Activated CD4-positive, alpha-beta T cell treated with anti-CD3 and anti-CD28 coated beads, Interleukin-2, Interleukin-6, amounts not matched to agents 100 ng/mL and 50 ng/mL, durations not matched to agents 16 hours and 8 hours (primary cell): ENCODE measurements at regions not wholly inside any gene's neighbourhood (a gene's known extent, or its start where the extent isn't known, plus 50 kb on each side); places are given as distances from the start of the nearest gene placed in this dataset.
"Not testable (repeated sequence)": the region's sequence is repeated elsewhere in the genome, so short reads cannot be mapped to it uniquely, and the experiment has no call there.

Source experiments
- DNase-seq: peaks from one replicate; pipeline ENCODE4 v3.0.0-alpha.2; 2020

DNA sequence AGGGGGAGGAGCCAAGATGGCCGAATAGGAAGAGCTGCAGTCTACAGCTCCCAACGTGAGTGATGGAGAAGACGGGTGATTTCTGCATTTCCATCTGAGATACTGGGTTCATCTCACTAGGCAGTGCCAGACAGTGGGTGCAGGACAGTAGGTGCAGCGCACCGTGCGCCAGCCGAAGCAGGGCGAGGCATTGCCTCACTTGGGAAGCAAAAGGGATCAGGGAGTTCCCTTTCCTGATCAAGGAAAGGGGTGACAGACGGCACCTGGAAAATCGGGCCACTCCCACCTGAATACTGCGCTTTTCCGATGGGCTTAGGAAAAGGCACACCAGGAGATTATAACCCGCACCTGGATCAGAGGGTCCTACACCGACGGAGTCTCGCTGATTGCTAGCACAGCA lies 121.1 kb upstream of the SESTD1 start:
- not testable (repeated sequence) for DNase-seq

DNA sequence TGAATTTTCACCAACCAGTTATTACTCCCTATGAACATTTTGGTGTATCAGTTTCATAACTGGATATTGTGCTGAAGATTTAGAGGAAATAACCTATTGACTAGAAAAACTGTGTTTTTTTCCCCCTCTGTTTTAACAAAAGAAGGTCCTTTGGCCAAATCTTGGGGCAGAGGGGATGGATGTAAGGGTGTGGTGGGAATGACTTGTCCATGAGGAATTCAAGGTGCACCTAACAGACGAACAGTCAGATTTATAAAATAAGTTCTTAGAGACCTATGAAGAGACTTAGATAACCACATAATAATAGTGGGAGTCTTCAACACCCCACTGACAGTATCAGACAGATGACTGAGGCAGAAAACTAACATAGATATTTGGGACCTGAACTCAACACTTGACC lies 119.3 kb upstream of the SESTD1 start:
- no peak for DNase-seq

DNA sequence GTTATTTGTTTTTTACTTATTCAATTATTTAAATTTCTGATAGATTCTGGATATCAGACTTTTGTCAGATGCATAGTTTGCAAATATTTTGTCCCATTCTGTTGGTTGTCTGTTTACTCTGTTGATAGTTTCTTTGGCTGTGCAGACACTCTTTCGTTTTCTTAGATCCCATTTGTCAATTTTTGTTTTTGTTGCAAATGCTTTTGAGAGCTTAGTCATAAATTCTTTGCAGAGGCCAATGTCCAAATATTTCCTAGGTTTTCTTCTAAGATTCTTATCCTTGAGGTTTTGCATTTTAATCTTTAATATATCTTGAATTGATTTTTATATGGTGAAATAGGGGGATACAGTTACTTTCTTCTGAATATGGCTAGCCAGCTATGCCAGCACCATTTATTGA lies 112.7 kb upstream of the SESTD1 start:
- DNase-seq, result no peak

DNA sequence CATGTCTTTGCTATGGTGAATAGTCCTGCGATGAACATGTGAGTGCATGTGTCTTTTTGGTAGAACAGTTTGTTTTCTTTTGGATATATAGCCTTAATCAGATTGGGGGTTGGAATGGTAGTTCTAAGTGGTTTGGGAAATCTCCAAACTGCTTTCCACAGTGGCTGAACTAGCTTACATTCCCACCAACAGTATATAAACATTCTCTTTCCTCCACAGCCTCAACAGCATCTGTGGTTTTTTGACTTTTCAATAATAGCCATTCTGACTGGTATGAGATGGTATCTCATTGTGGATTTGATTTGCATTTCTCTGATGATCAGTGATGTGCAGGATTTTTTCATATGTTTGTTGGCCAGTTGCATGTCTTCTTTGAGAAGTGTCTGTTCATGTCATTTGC lies 112.2 kb upstream of the SESTD1 start:
- no peak for DNase-seq

DNA sequence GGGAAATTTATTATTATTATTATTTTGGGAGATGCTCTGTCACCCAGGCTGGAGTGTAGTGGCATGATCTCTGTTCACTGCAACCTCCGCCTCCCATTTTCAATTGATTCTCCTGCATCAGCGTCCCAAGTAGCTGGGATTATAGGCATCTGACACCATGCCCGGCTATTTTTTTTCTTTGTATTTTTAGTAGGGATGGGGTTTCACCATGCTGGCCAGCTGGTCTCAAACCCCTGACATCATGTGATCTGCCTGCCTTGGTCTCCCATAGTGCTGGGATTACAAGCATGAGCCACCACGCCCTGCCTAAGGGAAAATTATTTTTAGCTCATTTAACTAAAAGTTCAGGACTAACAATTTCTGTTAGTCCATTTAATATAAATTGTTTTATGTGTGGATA lies 109.2 kb upstream of the SESTD1 start:
- no peak for DNase-seq

DNA sequence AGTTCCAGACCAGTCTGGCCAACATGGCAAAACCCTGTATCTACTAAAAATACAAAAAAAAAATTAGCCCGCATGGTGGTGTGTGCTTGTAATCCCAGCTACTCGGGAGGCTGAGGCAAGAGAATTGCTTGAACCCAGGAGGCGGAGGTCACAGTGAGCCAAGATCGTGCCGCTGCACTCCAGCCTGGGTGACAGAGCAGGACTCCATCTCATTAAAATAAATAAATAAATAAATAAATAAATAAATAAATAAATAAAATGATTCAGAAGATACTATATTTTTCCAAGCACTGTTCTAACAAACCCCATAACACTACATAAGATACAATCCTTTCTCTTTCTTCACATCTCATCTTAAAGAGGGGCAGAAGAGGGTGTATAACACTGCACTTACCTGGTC lies 100.9 kb upstream of the SESTD1 start:
- DNase-seq, result not testable (repeated sequence)

DNA sequence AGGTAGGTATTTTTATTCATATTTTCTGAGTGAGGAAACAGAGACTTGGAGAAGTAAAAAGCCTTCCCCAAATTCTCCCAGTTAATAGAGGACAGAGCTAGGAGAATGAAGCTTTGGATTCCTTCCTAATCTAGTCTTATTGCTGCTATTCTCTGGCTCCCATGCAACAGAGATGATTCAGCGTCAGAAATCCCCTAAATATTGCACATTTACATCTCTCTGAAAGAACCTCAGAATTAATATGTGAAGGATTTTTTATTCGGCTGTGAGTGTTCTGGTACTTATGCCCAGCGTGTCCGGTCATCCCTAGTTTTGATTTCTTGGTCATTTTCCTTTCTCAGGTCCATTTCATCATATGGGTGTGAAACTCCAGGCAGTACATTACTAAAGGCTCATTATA lies 91.2 kb upstream of the SESTD1 start:
- no peak for DNase-seq

DNA sequence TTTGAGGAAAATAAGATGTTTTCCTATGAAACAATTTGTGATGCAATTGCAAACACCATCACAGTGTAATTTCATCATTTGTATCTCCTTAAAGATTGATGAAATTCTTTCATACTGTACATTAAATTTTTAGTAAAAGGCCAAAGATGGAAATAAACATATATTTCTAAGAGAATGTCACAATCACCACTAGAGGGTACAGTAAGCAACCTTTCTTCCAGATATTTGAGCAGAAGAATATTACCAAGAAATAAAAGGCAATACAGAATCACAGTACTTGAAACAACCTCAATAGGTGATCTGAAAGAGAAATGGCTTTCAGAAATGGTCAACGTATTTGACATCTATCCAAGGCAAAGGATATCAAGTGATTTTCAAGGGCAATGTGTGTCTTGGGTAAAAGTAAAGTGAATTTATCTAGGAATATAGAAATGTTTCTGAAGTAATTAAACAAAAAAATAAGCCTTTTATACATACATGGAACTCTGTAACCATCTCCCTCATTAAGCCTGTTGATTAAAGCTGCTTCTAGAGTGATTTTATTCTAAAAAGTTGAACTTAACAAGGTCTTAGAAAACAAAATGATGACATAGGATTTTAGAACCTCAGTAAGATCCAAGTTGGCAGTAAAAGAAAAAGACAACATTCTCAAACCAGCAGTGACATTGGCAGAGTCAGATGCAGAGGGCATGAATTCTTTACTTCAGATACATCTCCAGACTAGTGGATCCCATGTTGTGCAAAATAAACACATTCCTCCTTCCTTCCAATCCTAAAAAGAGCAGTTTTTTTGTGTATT lies 90.3 kb upstream of the SESTD1 start:
- DNase-seq, result no peak

DNA sequence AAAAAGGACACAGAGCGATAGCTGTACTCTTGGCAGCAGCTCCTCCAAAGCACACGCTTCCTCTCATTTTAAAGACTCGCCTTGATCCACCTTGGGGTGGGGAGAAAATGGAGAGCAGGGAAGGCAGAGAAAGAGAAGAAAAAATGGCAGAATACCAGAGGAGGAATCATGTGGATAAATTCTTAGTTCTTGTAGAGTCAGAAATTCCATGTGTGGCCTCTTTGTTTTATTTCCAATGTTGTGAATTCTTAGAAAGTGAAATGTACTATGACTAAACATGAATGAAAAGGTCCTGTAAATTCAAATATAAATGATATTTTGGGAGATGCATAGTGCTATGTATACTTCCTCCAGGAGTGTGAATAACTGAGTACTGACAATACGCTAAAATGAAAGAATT lies 89.7 kb upstream of the SESTD1 start:
- DNase-seq, result no peak

DNA sequence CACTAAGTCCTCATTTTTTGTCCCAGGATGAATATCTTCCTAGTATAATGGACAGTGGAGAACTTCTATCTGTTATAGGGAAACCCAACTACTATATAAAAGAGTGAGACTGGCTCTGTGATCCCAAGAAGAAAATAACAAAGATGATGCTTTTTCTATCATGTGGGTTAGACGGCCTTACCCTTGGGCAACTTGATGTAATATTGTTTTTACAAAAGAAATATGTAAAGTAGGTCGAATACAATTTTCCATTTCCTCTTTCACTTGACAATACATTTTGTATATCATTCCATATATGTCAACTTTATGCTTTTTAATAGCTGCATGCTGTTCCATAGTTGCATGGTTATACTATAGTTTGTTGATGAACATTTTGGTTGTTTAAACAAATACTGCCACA lies 87.5 kb upstream of the SESTD1 start:
- no peak for DNase-seq

DNA sequence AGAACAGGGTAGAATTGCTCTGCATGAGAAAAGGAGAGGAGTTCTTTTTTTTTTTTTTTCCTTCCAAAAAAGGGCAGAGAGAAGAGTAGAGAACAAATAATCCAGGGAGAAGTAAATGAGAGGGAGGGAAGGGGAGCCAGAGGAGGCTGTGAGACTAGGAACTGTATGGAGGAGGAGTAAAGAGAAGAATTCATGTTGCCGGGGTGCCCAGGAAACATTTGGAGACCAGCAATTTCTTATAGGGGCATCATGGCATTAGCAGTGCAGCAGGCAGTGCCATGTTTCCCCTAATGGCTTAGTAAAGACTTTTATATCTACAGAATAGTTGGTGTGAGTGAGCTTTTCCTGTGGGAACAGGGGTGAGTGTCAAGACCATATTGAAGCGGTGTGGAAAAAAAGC lies 86.4 kb upstream of the SESTD1 start:
- DNase-seq, result no peak

DNA sequence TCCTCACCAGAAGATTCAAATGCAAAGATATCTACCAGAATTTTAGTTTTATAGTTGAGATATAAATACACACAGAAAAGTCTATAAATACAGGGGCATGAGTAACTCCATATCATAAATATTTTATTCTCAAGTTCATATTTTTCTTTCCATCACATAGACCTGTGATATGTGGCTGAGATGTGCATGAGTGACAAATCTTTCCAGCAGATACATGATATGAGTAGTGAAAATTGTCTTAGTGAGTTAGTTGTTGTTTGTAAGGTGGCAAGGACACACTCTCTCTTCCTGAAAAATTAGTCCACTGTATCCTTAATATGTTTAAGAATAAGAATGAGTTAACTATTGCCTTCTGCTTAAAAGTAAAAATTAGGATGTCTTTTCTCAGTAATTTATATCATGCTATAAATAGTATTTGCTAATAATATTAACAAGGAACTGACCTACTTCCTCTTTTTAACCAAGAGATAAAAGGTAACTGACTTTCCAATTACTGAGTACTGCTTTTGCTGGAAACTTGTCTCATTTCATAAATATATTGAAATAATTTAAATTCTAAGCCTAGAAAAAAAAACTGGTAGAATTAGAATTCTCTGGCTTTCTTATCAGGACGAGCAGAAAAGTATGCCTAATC lies 85.2 kb upstream of the SESTD1 start:
- no peak for DNase-seq

DNA sequence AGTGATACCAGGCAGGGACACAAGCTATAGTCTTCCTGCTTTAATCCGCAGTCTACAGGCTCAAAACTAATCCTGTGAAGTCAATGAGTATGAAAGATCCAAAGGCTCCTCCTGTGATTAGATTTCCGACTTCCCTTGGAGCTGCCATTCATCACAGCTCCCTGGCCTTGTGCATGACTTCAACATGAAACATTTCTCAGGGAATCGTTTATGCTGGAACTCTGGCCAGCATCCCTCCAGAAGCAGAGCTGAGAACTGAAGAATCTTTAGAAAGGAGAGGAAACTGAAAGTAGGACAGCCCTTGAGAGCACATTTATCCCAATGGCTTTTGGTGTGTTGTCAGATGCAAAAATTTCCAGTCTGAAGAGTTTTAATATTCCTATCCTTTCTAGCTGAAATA lies 84.3 kb upstream of the SESTD1 start:
- DNase-seq, result no peak

DNA sequence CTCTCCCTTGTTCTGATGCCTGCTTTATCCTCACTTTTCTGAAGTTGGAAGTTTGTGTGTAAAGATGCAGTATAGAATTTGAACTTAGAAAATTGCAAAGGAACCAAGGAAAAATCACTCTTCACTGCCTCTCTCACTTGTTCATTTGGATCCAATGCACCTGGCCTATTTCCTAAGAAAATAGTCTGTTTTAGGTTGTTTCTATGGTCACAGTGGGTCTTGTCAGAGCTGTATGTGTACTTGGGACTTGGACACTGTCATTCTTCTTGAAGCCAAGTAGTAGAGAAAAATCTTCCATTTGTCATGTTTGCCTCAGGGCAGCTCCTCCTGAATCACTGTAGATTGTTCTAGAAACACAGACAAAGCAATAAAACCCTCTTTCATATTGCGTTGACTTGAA lies 80.3 kb upstream of the SESTD1 start:
- no peak for DNase-seq

DNA sequence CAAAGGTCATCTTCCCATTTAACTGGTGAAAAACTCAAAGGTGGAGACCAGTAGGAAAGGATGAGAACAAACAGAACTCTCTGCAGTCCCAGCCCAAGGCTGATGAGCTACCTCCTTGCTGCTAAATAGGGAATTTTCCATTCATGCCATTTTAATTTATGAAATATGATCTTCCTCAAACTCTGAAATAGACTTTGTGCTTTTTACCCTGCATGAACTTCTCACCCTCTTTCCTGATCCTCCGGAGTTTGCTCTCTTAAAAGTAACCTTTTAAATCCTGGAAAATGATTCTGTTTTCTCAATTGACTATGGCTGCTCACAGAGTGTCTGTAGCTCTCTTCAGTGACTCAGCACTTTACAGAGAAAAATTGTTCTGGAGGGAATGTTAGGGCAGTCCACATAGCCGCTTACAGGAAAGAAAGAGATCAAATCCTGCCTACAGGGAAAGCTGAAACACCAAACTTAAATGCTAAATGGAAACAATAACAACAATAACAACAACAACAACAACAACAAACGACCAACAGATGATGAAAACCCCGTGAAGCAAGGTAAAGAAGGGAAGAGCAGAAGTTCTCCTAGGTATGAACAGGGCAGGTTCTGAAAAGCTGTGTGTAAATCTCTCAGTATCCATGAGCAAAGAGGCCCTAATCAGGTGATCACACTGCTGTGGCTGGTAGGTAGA lies 79.8 kb upstream of the SESTD1 start:
- no peak for DNase-seq

DNA sequence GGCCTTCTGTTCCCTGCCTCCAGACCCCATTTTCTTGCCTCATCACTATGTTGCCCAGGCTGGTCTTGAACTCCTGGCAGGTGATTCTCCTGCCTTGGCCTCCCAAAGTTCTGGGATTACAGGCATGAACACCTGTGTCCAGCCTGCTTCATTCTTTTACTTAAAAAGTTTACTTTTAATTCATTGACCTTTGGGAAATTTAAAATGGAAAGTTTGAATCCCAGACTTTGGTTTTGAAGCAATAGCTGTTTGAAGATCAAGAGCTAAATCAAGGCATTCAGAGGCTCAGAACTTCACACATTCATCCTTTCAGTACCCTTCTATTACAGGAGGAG lies 79.3 kb upstream of the SESTD1 start:
- DNase-seq, result no peak

DNA sequence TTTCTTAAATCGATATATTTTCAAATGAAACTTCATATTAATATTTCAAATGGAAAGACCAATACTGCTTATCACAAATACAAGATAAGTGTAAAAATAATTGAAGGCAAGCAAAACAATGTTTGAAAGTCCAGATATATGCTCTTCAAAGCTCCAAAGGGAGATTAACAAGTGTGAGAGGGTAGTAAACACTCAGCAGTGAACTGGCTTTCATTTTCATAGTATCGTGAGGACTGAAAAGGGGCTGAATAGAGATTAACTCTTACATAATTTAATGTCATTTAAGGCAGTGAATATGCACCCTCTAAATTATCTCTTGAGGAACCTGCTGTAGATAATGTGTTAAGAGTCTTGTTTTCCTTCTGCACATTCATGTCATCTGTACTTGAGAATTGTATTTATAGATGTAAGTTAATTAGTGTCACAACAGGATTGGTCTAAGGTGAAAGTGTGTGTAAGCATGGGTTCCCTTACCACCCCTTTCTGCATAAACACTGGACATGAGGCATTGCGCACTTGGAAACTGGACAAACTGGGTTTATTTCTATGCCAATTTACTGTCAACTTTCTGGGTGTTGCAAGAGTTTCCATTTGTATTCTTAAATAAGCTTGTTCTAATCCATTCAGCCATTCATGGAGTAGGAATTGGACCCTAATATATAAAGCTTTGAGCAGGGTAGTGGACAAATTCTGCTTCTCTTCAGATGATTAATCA lies 76.7 kb upstream of the SESTD1 start:
- no peak for DNase-seq

DNA sequence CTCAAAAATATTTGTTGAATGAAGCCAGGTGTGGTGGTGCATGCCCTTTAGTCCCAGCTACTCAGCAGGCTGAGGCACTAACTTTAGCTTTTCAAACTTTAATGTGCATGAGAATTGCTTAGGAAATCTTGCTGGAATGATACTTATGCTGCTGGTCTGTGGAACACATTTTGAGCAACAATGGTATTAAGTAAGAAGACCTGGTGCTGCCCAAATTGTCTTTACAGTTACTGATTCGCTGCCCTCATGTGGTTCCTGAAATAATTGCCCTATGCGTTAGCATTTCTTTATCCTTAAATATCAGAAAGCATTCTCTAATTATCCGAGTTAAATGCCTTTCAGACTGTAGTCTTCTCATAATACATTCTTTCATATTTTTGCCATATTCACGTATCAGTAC lies 76.0 kb upstream of the SESTD1 start:
- peak; percentile 4 for DNase-seq

DNA sequence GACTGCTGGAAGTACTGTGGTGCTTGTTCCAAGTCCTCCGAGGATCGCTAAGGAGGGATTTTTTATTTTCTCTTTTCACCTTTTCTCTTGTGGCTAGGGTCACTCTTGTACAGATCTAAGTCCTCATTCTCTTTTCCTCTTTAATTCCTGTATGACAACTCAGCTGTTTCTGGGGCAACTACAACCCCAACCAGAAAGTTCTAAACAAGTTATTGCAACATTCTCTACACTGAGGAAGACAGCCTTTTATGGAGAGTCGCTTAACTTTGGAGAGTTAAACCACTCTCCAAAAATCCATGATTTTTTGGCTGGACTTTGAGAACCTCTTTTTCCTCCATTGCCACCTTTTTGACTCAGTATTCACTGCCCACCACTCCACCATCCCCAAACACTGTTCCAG lies 74.0 kb upstream of the SESTD1 start:
- DNase-seq, result no peak

DNA sequence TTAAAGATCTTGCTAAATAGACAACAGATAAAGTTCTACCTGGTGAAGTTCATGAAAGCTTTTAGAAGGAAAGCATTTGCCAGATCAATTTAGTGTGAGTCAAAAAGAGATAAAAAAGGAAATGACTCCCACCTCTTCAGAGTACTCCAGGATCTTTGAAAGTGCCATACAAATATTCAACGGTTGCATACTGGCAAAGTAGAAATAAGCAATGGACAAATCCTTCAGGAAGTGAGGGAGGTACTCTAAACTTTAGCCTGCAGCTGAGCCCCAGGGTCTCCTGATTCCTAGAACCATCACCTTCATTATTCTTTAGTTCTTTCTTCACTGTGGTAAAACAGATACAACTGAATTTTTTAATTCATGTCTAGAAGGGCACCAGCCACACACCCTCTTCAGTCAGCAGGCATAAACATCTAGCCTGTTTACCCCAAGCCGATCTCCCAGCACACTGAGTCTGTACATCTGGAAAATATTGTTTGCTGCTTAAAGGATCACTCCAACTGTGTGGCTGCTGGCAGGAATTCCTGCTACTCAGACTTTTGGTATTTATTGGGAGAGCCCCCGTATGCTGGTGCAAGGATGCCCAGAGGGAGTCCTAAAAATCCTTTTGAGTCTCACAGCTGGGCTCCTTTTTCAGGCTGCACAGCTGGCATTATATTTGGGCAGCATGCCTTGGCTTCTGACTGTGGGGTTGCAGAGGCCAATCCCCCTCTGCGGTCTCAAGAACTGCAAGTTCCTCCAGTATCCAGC lies 72.3 kb upstream of the SESTD1 start:
- DNase-seq, result no peak

DNA sequence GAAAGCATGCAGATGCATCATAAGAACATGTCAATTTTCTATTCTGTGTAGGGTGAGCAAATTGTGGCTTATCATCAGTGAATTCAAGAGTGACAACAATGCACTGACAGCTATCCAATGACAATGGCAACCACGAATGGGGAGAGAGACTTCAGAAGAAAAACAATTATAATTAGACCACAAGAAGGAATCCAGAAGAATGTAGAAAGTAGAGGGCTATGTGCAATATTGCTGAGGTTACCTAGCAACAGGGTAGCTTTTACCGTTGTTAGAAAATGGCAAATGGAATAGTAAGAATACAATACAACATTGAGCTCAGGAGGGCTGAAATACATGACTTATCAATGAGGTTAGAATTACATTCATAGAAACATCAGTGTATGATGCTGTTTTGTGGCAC lies 71.1 kb upstream of the SESTD1 start:
- DNase-seq, result no peak

DNA sequence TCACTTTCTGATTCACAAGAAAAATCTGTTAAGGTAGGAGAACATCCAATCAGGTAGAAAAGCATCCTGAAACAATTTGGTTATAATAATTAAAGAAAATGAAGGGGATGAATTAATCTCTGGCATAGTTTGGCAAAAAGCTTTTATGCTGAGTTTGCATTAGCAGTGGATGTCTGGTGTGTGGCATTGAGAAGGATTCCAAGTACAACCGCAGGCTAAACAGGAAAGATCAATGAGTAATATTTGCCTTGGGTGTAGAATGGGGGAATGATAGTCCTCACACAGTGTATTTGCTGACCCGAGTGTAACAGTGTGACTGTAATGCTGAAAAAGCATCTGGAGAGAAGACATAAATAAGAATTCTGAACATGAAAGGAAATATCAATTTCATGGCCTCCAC lies 68.3 kb upstream of the SESTD1 start:
- DNase-seq, result no peak

DNA sequence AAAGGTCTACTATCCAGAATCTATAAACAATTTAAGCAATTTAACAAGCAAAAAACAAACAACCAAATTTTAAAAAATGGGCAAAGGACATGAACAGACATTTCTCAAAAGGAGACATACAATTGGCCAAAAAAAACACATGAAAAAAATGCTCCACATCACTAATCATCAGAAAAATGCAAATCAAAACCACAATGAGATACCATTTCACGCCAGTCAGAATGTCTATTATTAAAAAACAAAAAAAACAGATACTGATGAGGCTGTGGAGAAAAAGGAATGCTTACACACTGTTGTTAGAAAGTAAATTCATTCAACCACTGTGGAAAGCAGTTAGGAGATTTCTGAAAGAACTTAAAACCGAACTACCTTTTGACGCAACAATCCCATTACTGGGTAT lies 66.4 kb upstream of the SESTD1 start:
- no peak for DNase-seq
